K562 (cell line): ENCODE measurements at regions not wholly inside any gene's neighbourhood (a gene's known extent, or its start where the extent isn't known, plus 50 kb on each side); places are given as distances from the start of the nearest gene placed in this dataset.

Experiments used
- ATAC-seq: fragments of 200-7000 bp; cut with Tn5 transposase; 3 replicates; pipeline ENCODE4 v1.9.1; 2020; ENCODE audit warnings: moderate library complexity
- BruUV-seq: library from RNA; stranded (reverse); fragments of 400-500 nt; replicated peaks from 2 replicates; lab custom pipeline; 2021; lab: Mats Ljungman, UMichigan
- CTCF ChIA-PET: fragments of 300-600 bp; formaldehyde crosslinking; extraction: SDS; loops from one replicate; lab custom pipeline; 2021; ENCODE audit warnings: low intra/inter-chr PET ratio; lab: Yijun Ruan, JAX
- POLR2A ChIA-PET: fragments of 300-600, 350-650 bp; sonication (Branson Sonifier 250); formaldehyde crosslinking; extraction: SDS; loops from one replicate; lab custom pipeline; 2021; ENCODE audit warnings: antibody characterized with exemption, inconsistent platforms; lab: Yijun Ruan, JAX
- DNase-seq, 4 experiments: peaks; one replicate each; pipeline versions ENCODE4 v3.0.0 to v3.0.0-alpha.2; 2011 to 2018; ENCODE audit warnings: low spot score in 3 of 4, mixed read lengths in 3 of 4; ENCODE audit errors: extremely low read depth in 1 of 4
- FAIRE-seq: peaks from 2 replicates; lab custom pipeline; 2011; peaks lifted over from hg19 to GRCh38; lab: Jason Lieb, UNC
- H2AFZ ChIP-seq: 2 replicates; pipeline ENCODE4 v1.6.0; 2011; ENCODE audit warnings: low read depth, low read length, control low read depth, inconsistent platforms
- H3K27ac ChIP-seq: fragments of 200-600 bp; 3 replicates; pipeline ENCODE4 v1.8.0; 2011; ENCODE audit warnings: low read depth, mild to moderate bottlenecking, control low read depth, inconsistent platforms, low read length, moderate library complexity, mixed read lengths; ENCODE audit errors: extremely low read depth
- H3K27me3 ChIP-seq, 2 experiments: fragments of 300-600 bp in 1 of 2; 2 replicates in 1 of 2; 3 replicates in 1 of 2; pipeline versions ENCODE4 v1.6.0 to v1.8.0; 2011; ENCODE audit warnings: inconsistent platforms in 2 of 2, low read length in 2 of 2, mild to moderate bottlenecking in 1 of 2, mixed read lengths in 1 of 2, moderate library complexity in 1 of 2; ENCODE audit not compliant: control insufficient read depth in 2 of 2, insufficient read depth in 2 of 2
- H3K36me3 ChIP-seq: fragments of 300-600 bp; 3 replicates; pipeline ENCODE4 v1.8.0; 2011; ENCODE audit warnings: mild to moderate bottlenecking, low read length, inconsistent platforms; ENCODE audit not compliant: control insufficient read depth, insufficient read depth
- H3K4me1 ChIP-seq, 2 experiments: fragments of 200-600 bp in 1 of 2; replicated peaks in 1 of 2; 2 replicates in 1 of 2; 3 replicates in 1 of 2; pipeline versions ENCODE4 v1.5.1 to v1.8.0; 2011; ENCODE audit warnings: inconsistent platforms in 2 of 2, low read length in 2 of 2, mild to moderate bottlenecking in 1 of 2, mixed read lengths in 1 of 2, moderate library complexity in 1 of 2; ENCODE audit not compliant: control insufficient read depth in 2 of 2, insufficient read depth in 2 of 2
- H3K4me2 ChIP-seq: 2 replicates; pipeline ENCODE4 v1.6.1; 2011; ENCODE audit warnings: low read length, control low read depth, inconsistent platforms, mixed read lengths; ENCODE audit not compliant: insufficient read depth
- H3K4me3 ChIP-seq: fragments of 200-600 bp; sonication (generic), shearing (Covaris generic); 2 replicates; pipeline ENCODE4 v1.5.1; 2016; ENCODE audit warnings: control low read depth, inconsistent platforms
- H3K79me2 ChIP-seq: fragments of 200-600 bp; 3 replicates; pipeline ENCODE4 v1.8.0; 2011; ENCODE audit warnings: low read length, inconsistent platforms; ENCODE audit not compliant: control insufficient read depth, insufficient read depth
- H3K9ac ChIP-seq, 2 experiments: 2 replicates each; pipeline versions ENCODE4 v1.6.0 to v1.6.1; 2011; ENCODE audit warnings: low read depth in 2 of 2, low read length in 2 of 2, control low read depth in 1 of 2, inconsistent platforms in 1 of 2, mild to moderate bottlenecking in 1 of 2, mixed read lengths in 1 of 2; ENCODE audit not compliant: insufficient read depth in 1 of 2
- H3K9me1 ChIP-seq: one replicate; pipeline ENCODE4 v1.6.0; 2011; ENCODE audit warnings: inconsistent platforms, mild to moderate bottlenecking, low read length, moderate library complexity; ENCODE audit not compliant: control insufficient read depth, insufficient read depth
- H3K9me3 ChIP-seq: replicated peaks from 2 replicates; pipeline ENCODE4 v1.5.1; 2011; ENCODE audit warnings: low read depth, low read length, inconsistent platforms; ENCODE audit not compliant: control insufficient read depth, insufficient read depth
- H4K20me1 ChIP-seq: replicated peaks from 2 replicates; pipeline ENCODE4 v1.6.1; 2011; ENCODE audit warnings: low read length, inconsistent platforms, mixed read lengths; ENCODE audit not compliant: control insufficient read depth, insufficient read depth
- ARHGAP35 ChIP-seq: fragments of 450-650 bp; IDR thresholded peaks from 2 replicates; pipeline ENCODE4 v1.6.1; 2018; ENCODE audit not compliant: partially characterized antibody
- CHD1 ChIP-seq: fragments of 200-600 bp; sonication (generic); IDR thresholded peaks from one replicate; pipeline ENCODE4 v1.6.1; 2012; ENCODE audit warnings: mild to moderate bottlenecking, moderate library complexity, low read length, inconsistent platforms
- GTF2F1 ChIP-seq: IDR thresholded peaks from 2 replicates; pipeline ENCODE4 v1.6.1; 2011; ENCODE audit warnings: low read depth, low read length, improper control_type of control experiment
- HDAC1 ChIP-seq, 2 experiments: fragments of 450-650 bp; IDR thresholded peaks; 2 replicates each; pipeline ENCODE4 v1.6.1; 2016 to 2017; ENCODE audit warnings: inconsistent platforms in 1 of 2, mild to moderate bottlenecking in 1 of 2, moderate library complexity in 1 of 2
- MEF2D ChIP-seq: conservative IDR thresholded peaks from 2 replicates; pipeline ENCODE4 v1.6.1; 2016; ENCODE audit warnings: low read depth, missing genetic modification characterization, missing compliant biosample characterization
- SMARCE1 ChIP-seq: fragments of 450-650 bp; IDR thresholded peaks from 2 replicates; pipeline ENCODE4 v1.7.1; 2016; ENCODE audit warnings: mild to moderate bottlenecking
- TCF7L2 ChIP-seq: fragments of 150-350 bp; IDR thresholded peaks from 2 replicates; pipeline ENCODE4 v1.6.1; 2016; ENCODE audit warnings: low read depth, mild to moderate bottlenecking, low read length, moderate library complexity
- ZFP30 ChIP-seq: fragments of 250-450 bp; sonication (Bioruptor Pico); IDR thresholded peaks from 2 replicates; pipeline ENCODE4 v1.8.0; 2022; ENCODE audit warnings: moderate library complexity, mild to moderate bottlenecking, inconsistent platforms, borderline replicate concordance
- ZNF3 ChIP-seq: fragments of 250-450 bp; sonication (Bioruptor Pico); IDR thresholded peaks from 2 replicates; pipeline ENCODE4 v1.5.0; 2021; ENCODE audit warnings: mild to moderate bottlenecking, moderate library complexity
- ZNF780A ChIP-seq: fragments of 250-450 bp; sonication (Bioruptor Pico); IDR thresholded peaks from 2 replicates; pipeline ENCODE4 v1.5.0; 2021; ENCODE audit warnings: mild to moderate bottlenecking
- WGBS: fragments of 100-300 bp; shearing (Covaris generic); methylation state at CpG from one replicate; pipeline ENCODE4 v1.1.6; 2016; ENCODE audit warnings: low coverage, mixed read lengths; ENCODE audit not compliant: insufficient coverage; ENCODE audit errors: missing lambda C conversion rate; 5-methylcytosine and 5-hydroxymethylcytosine counted together
- in situ Hi-C: fragments of 300-500 bp; cut with MboI; formaldehyde crosslinking; loops from 4 replicates; pipeline ENCODE4 v1.15.0; 2018; ENCODE audit warnings: inconsistent platforms, mixed read lengths
- intact Hi-C: fragments of 100-400 bp; cut with micrococcal nuclease; formaldehyde crosslinking; loops from 2 replicates; pipeline ENCODE4 v1.14.2; 2022
- TF ChIP-seq, protein P1 (sequence below), 2 experiments: IDR thresholded peaks; 2 replicates each; pipeline ENCODE4 v1.6.1; 2011; ENCODE audit warnings: borderline replicate concordance in 1 of 2, control low read depth in 1 of 2, low read depth in 1 of 2, low read length in 1 of 2, mild to moderate bottlenecking in 1 of 2, mixed read lengths in 1 of 2, moderate library complexity in 1 of 2; ENCODE audit not compliant: insufficient read depth in 1 of 2, insufficient read length in 1 of 2, poor library complexity in 1 of 2, severe bottlenecking in 1 of 2; ENCODE audit errors: extremely low read depth in 1 of 2
- TF ChIP-seq, protein P2 (sequence below), 2 experiments: fragments of 200-800 bp in 1 of 2; sonication (Bioruptor generic) in 1 of 2; sonication (generic) in 1 of 2; formaldehyde crosslinking in 1 of 2; IDR thresholded peaks in 1 of 2; conservative IDR thresholded peaks in 1 of 2; 2 replicates each; pipeline versions ENCODE4 v1.5.0 to v1.6.1; 2016 to 2020; ENCODE audit warnings: missing compliant biosample characterization in 1 of 2, missing genetic modification characterization in 1 of 2, missing genetic modification reagents in 1 of 2
- TF ChIP-seq, protein P3 (sequence below): sonication (generic); formaldehyde crosslinking; IDR thresholded peaks from 2 replicates; pipeline ENCODE4 v1.8.0; 2022; ENCODE audit warnings: mild to moderate bottlenecking, missing genetic modification reagents

DNA sequence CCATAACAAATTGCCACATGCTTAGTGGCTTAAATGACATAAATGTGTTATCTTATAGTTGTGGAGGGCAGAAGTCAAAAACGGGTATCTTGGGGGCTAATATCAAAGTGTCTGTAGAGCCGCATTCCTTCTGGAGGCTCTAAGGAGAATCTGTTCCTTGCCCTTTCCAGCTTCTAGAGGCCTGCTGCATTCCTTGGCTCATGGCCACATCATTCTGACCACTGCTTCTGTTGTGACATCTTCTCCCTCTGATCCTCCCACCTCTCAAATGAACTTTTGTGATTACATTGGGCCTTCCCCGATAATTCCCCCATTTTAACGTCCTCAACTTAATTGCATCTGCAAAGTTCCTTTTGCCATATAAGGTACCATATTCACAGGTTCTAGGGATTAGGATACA is 76.1 kb downstream of the CYP26A1 start:
- POLR2A ChIA-PET: no interaction called here
- no peak overlapping the region for H3K27ac ChIP-seq
- TF ChIP-seq, protein P1, sequence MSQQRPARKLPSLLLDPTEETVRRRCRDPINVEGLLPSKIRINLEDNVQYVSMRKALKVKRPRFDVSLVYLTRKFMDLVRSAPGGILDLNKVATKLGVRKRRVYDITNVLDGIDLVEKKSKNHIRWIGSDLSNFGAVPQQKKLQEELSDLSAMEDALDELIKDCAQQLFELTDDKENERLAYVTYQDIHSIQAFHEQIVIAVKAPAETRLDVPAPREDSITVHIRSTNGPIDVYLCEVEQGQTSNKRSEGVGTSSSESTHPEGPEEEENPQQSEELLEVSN (IDR thresholded peaks at IDR 0.05; ENCODE audit: borderline replicate concordance in 1 of 2, extremely low read depth in 1 of 2, insufficient read depth in 1 of 2, insufficient read length in 1 of 2, low read depth in 1 of 2, low read length in 1 of 2, poor library complexity in 1 of 2, severe bottlenecking in 1 of 2): no peak
- no peak for TF ChIP-seq GTF2F1
- TF ChIP-seq, protein P2, sequence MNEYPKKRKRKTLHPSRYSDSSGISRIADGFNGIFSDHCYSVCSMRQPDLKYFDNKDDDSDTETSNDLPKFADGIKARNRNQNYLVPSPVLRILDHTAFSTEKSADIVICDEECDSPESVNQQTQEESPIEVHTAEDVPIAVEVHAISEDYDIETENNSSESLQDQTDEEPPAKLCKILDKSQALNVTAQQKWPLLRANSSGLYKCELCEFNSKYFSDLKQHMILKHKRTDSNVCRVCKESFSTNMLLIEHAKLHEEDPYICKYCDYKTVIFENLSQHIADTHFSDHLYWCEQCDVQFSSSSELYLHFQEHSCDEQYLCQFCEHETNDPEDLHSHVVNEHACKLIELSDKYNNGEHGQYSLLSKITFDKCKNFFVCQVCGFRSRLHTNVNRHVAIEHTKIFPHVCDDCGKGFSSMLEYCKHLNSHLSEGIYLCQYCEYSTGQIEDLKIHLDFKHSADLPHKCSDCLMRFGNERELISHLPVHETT (CRISPR knock-in tag; conservative IDR thresholded peaks at IDR 0.05 in 1 of 2, IDR thresholded peaks at IDR 0.05 in 1 of 2): no peak
- no peak for TF ChIP-seq ZNF3 (CRISPR knock-in tag)
- no peak for TF ChIP-seq ZFP30 (CRISPR knock-in tag)
- no peak for TF ChIP-seq HDAC1 (IDR thresholded peaks at IDR 0.05)
- TF ChIP-seq, protein P3, sequence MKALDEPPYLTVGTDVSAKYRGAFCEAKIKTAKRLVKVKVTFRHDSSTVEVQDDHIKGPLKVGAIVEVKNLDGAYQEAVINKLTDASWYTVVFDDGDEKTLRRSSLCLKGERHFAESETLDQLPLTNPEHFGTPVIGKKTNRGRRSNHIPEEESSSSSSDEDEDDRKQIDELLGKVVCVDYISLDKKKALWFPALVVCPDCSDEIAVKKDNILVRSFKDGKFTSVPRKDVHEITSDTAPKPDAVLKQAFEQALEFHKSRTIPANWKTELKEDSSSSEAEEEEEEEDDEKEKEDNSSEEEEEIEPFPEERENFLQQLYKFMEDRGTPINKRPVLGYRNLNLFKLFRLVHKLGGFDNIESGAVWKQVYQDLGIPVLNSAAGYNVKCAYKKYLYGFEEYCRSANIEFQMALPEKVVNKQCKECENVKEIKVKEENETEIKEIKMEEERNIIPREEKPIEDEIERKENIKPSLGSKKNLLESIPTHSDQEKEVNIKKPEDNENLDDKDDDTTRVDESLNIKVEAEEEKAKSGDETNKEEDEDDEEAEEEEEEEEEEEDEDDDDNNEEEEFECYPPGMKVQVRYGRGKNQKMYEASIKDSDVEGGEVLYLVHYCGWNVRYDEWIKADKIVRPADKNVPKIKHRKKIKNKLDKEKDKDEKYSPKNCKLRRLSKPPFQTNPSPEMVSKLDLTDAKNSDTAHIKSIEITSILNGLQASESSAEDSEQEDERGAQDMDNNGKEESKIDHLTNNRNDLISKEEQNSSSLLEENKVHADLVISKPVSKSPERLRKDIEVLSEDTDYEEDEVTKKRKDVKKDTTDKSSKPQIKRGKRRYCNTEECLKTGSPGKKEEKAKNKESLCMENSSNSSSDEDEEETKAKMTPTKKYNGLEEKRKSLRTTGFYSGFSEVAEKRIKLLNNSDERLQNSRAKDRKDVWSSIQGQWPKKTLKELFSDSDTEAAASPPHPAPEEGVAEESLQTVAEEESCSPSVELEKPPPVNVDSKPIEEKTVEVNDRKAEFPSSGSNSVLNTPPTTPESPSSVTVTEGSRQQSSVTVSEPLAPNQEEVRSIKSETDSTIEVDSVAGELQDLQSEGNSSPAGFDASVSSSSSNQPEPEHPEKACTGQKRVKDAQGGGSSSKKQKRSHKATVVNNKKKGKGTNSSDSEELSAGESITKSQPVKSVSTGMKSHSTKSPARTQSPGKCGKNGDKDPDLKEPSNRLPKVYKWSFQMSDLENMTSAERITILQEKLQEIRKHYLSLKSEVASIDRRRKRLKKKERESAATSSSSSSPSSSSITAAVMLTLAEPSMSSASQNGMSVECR (CRISPR knock-in tag): no peak
- TF ChIP-seq ZNF780A (CRISPR knock-in tag): no peak
- no peak for TF ChIP-seq CHD1
- TF ChIP-seq TCF7L2: no peak
- no peak for TF ChIP-seq MEF2D
- TF ChIP-seq SMARCE1: no peak
- TF ChIP-seq ARHGAP35: no peak
- TF ChIP-seq, all 486 proteins: peak for 0
- Histone ChIP-seq H3K79me2 (no peaks in the 10 kb centered on the region), H3K4me3 (no peak overlapping the region), H3K9me1 (no peaks in the 10 kb centered on the region), H3K9me3 (no peaks in the 10 kb centered on the region), H3K9ac (no peak overlapping the region), H3K4me1 (no peaks in the 10 kb centered on the region), H3K36me3 (no peaks in the 10 kb centered on the region), H3K4me2 (no peak overlapping the region), H4K20me1 (no peaks in the 10 kb centered on the region), H2AFZ (no peak overlapping the region), H3K27me3 (peaks cover 3 to 4% of the 10 kb centered on the region in 2 experiments; a peak in 2 of 5 replicates)
- no TSS peak for BruUV-seq
- 8% methylated on average over 4 of the region's 4 CpGs for WGBS
- no peak for ATAC-seq
- in situ Hi-C loops: no loop called here
- CTCF ChIA-PET: interaction anchor here (0.7 kb wide), 1 partner anchor 20 kb away, joined by 3 read pairs; no protein-coding TSS in a partner anchor
- DNase-seq: no peak
- intact Hi-C loops: no loop called here
- no peak for FAIRE-seq
